Lower leg skin (tissue), 4 donors: ENCODE measurements at regions not wholly inside any gene's neighbourhood (a gene's known extent, or its start where the extent isn't known, plus 50 kb on each side); places are given as distances from the start of the nearest gene placed in this dataset.

ENCODE experiments used
- DNase-seq, 2 donors: peaks; one replicate each; pipeline ENCODE4 v3.0.0-alpha.2; 2019; ENCODE audit warnings: low spot score in 2 of 2
- H3K4me3 ChIP-seq: fragments of 200-600 bp; sonication (generic); 2 replicates; pipeline ENCODE4 v1.5.1; 2017; ENCODE audit warnings: mild to moderate bottlenecking, low read depth; ENCODE audit not compliant: poor library complexity, severe bottlenecking
- POLR2A ChIP-seq, 2 donors: fragments of 450-650 bp; IDR thresholded peaks; one replicate each; pipeline ENCODE4 v1.6.1; 2016 to 2017; ENCODE audit warnings: antibody characterized with exemption in 2 of 2, mild to moderate bottlenecking in 1 of 2, moderate library complexity in 1 of 2
- WGBS, 2 donors: methylation state at CpG; one replicate each; pipeline ENCODE4 v1.1.5; 2018; 5-methylcytosine and 5-hydroxymethylcytosine counted together
- intact Hi-C: fragments of 100-400 bp; cut with DNase I; formaldehyde crosslinking; loops from one replicate; pipeline ENCODE4 v1.15.0; 2023; ENCODE audit warnings: low total_unique reads
- TF ChIP-seq, protein P1 (sequence below), 3 donors: fragments of 450-650 bp; IDR thresholded peaks; one replicate each; pipeline ENCODE4 v1.5.1; 2016; ENCODE audit warnings: antibody characterized with exemption in 3 of 3, mild to moderate bottlenecking in 3 of 3, moderate library complexity in 2 of 3

DNA sequence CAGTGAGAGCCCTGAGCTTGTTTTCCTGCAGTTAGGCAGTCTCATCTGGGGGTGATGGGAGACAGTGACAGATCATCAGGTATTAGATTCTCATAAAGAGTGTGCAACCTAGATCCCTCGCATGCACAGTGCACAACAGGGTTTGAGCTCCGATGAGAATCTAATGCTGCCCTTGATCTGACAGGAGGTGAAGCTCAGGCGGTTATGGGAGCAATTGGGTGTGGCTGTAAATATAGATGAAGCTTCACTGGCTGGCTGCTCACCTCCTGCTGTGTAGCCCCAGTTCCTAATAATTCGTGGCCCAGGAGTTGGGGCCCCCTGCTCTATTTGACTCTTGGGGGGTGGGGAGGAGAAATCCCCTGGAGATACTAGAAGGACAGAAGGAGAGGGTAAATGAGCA, 309.4 kb upstream of the STT3B start:
- 63 to 83% methylated on average over 4 of the region's 4 CpGs for WGBS, 2 donors

DNA sequence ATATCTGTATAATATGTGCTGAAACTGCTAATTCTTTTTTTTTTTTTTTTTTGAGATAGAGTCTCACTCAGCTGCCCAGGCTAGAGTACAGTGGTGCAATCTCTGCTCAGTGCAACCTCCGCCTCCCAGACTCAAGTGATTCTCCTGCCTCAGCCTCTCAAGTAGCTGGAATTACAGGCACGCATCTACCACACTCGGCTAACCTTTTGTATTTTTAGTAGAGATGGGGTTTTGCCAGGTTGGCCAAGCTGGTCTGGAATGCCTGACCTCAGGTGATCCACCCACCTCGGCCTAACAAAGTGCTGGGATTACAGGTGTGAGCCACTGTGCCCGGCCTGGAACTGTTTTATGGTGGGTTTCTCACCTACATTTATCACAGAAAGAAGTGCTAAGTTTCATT, 307.8 kb upstream of the STT3B start:
- TF ChIP-seq, protein P1, sequence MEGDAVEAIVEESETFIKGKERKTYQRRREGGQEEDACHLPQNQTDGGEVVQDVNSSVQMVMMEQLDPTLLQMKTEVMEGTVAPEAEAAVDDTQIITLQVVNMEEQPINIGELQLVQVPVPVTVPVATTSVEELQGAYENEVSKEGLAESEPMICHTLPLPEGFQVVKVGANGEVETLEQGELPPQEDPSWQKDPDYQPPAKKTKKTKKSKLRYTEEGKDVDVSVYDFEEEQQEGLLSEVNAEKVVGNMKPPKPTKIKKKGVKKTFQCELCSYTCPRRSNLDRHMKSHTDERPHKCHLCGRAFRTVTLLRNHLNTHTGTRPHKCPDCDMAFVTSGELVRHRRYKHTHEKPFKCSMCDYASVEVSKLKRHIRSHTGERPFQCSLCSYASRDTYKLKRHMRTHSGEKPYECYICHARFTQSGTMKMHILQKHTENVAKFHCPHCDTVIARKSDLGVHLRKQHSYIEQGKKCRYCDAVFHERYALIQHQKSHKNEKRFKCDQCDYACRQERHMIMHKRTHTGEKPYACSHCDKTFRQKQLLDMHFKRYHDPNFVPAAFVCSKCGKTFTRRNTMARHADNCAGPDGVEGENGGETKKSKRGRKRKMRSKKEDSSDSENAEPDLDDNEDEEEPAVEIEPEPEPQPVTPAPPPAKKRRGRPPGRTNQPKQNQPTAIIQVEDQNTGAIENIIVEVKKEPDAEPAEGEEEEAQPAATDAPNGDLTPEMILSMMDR (IDR thresholded peaks at IDR 0.05): no peak
- TF ChIP-seq POLR2A (IDR thresholded peaks at IDR 0.05): no peak
- intact Hi-C loops: no loop called here
- no peak overlapping the region for H3K4me3 ChIP-seq
- no peak for DNase-seq
- WGBS, 2 donors: 89 to 97% methylated on average over 5 of the region's 5 CpGs

More for the DNA sequence above, 309.4 kb upstream of the STT3B start:
- no peak for DNase-seq
- intact Hi-C loops: no loop called here
- H3K4me3 ChIP-seq: no peak overlapping the region
- TF ChIP-seq, protein P1 (IDR thresholded peaks at IDR 0.05): no peak
- no peak for TF ChIP-seq POLR2A (IDR thresholded peaks at IDR 0.05)

DNA sequence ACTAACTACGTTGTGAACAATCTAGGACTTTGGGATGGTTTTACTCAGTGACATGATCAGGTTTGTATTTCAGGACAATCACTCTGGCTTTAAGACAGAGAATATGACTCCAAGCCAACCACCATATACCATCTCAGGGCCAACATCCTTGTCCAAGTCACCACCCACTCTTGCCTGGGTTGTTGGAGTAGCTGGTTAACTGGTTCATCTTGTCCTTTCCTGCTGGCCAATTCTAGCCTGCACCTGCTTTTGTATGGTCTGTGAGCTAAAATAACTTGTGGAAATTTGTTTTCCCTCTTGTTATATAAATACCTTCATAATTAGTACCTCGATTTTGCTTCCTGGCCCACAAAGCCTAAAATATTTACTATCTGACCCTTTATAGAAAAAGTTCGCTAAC, 306.8 kb upstream of the STT3B start:
- 57 to 66% methylated on average over 3 of the region's 3 CpGs for WGBS, 2 donors
- no peak for TF ChIP-seq POLR2A (IDR thresholded peaks at IDR 0.05)
- TF ChIP-seq, protein P1 (IDR thresholded peaks at IDR 0.05): no peak
- H3K4me3 ChIP-seq: no peak overlapping the region
- intact Hi-C loops: no loop called here
- no peak for DNase-seq

DNA sequence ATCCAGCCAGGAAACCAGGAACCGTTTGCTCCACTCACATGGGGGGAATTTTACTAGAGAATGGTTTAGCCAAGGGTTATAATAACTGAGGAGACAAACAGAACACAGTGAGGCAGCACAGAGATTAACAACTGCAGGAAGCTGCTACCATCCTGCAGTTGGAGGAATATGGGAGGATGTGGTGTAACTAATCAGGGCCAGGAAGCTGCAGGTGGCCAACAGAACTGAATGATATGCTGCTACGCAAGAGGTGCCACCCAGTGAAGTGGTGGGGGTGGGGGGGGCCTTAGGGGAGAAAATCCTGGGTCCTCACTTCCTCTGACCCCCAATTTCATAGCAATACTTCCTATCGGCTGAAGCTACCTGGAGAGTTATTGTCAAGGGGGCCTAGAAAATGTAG, 306.4 kb upstream of the STT3B start:
- H3K4me3 ChIP-seq: no peak overlapping the region
- no peak for DNase-seq
- 66 to 68% methylated on average over 3 of the region's 3 CpGs for WGBS, 2 donors
- intact Hi-C loops: no loop called here
- TF ChIP-seq POLR2A (IDR thresholded peaks at IDR 0.05): no peak
- TF ChIP-seq, protein P1 (IDR thresholded peaks at IDR 0.05): no peak

DNA sequence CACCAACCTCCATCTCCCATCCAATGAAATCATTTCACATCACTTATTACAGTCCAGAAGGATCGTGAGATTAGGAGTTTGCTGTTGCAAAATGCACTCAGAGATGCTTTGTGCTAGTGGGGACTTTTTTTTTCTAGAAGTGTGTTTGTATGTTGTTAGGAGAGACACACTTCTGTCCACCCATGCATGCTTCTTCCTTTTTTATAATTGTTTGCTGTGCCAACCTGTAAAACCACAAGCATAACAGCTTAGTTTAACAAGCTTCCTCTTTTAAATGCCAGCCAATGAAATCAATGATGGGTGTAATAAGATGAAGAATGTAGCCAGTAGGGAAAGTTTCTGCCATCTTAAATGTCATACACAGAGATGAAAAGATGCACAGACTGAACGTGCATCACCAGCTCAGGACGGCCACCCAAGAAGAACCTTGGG, 305.6 kb upstream of the STT3B start:
- TF ChIP-seq, protein P1 (IDR thresholded peaks at IDR 0.05): no peak
- TF ChIP-seq POLR2A (IDR thresholded peaks at IDR 0.05): no peak
- WGBS, 2 donors: 52 to 54% methylated on average over 3 of the region's 3 CpGs
- no peak for DNase-seq

DNA sequence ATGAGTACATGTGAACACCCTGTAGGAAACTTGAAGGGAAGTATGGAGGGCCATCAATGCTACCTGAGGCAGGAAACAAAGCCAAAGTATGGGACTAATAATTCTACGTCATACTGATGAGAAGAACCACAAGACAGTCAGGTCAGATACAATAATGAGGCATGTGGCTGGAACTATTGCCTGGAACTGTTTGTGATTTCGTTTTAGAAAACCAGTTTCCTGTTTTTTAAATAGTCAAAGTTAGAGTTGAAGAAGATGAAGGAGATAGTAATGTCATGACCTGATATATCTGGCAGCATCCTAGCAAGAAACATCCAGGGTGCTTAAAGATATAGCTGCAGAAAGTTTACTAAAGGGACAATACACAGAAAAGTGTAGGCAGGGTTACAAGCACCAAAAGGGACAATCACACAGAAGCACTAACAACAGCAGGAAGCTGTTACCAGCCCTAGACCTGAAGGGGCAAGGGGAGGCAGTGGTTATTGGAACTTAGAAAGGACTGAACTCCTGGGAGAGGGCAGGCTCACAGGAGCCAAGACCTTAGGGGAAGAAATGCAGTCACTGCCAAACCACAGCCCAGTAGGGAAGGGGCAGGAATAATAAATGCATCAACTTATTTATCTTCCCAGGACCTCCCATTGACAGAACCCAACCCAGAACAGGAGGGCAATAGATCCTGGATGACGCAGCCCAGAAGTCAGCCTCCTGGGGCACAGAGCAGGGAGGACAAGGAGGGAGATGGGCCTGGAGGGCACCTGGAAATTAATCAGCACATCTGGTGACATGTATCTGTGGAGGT, 302.1 kb upstream of the STT3B start:
- intact Hi-C loops: no loop called here
- no peak for DNase-seq
- no peak overlapping the region for H3K4me3 ChIP-seq
- WGBS, 2 donors: 53 to 55% methylated on average over 3 of the region's 3 CpGs
- TF ChIP-seq, protein P1 (IDR thresholded peaks at IDR 0.05): no peak
- TF ChIP-seq POLR2A (IDR thresholded peaks at IDR 0.05): no peak

More for the DNA sequence above, 305.6 kb upstream of the STT3B start:
- no peak overlapping the region for H3K4me3 ChIP-seq
- intact Hi-C loops: no loop called here
